ENCODE measurements at regions not wholly inside any gene's neighbourhood (a gene's known extent, or its start where the extent isn't known, plus 50 kb on each side); places are given as distances from the start of the nearest gene placed in this dataset.

GRCh38 chr3:73716418-73716817 is 91.7 kb upstream of the PDZRN3 start:
- TF ChIP-seq MAX (IDR thresholded peaks at IDR 0.05): no peak
- TF ChIP-seq SP1 (IDR thresholded peaks at IDR 0.05): no peak
- TF ChIP-seq CTCF (IDR thresholded peaks at IDR 0.05; ENCODE audit: low read depth, low read length, missing input control): no peak
- no peak for TF ChIP-seq GABPA (IDR thresholded peaks at IDR 0.05 in 1 of 2, conservative IDR thresholded peaks at IDR 0.05 in 1 of 2)
- TF ChIP-seq JUND (IDR thresholded peaks at IDR 0.05): no peak
- TF ChIP-seq ZBTB33 (IDR thresholded peaks at IDR 0.05): no peak
- TF ChIP-seq FOXA2 (IDR thresholded peaks at IDR 0.05): no peak
- TF ChIP-seq HNF4G (IDR thresholded peaks at IDR 0.05): no peak
- TF ChIP-seq TAF1 (conservative IDR thresholded peaks at IDR 0.05): no peak
